ENCODE measurements at regions not wholly inside any gene's neighbourhood (a gene's known extent, or its start where the extent isn't known, plus 50 kb on each side); places are given as distances from the start of the nearest gene placed in this dataset.

DNA sequence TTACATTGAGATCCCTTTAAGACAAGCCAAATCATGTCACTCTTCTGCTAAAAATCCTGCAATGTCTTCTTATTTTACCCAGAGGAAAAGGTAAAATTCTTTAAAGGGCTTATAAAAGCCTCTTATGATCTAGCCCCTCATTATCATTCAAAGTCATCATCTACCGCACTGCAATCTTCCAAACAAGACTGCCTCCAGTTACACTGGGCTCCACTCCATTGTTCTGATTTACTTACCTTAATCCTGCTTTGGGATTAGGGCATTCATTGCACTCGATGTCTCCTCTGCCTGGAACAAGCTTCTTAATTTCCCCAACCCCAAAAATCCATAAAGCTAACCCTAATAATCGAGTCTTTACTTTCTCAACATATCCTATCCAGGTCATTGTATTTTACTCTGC lies 269.1 kb downstream of the PCDH18 start:
- TF ChIP-seq, protein P1, sequence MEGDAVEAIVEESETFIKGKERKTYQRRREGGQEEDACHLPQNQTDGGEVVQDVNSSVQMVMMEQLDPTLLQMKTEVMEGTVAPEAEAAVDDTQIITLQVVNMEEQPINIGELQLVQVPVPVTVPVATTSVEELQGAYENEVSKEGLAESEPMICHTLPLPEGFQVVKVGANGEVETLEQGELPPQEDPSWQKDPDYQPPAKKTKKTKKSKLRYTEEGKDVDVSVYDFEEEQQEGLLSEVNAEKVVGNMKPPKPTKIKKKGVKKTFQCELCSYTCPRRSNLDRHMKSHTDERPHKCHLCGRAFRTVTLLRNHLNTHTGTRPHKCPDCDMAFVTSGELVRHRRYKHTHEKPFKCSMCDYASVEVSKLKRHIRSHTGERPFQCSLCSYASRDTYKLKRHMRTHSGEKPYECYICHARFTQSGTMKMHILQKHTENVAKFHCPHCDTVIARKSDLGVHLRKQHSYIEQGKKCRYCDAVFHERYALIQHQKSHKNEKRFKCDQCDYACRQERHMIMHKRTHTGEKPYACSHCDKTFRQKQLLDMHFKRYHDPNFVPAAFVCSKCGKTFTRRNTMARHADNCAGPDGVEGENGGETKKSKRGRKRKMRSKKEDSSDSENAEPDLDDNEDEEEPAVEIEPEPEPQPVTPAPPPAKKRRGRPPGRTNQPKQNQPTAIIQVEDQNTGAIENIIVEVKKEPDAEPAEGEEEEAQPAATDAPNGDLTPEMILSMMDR (IDR thresholded peaks at IDR 0.05), result no peak
- TF ChIP-seq POLR2AphosphoS5 (IDR thresholded peaks at IDR 0.05) (no peak), EP300 (IDR thresholded peaks at IDR 0.05) (no peak), POLR2A (IDR thresholded peaks at IDR 0.05) (no peak)

All from stomach (tissue), 4 donors.